GM18951 (cell line): ENCODE measurements at regions not wholly inside any gene's neighbourhood (a gene's known extent, or its start where the extent isn't known, plus 50 kb on each side); places are given as distances from the start of the nearest gene placed in this dataset.

Source experiments
- POLR2A ChIP-seq: IDR thresholded peaks from 4 replicates; pipeline ENCODE4 v1.6.1; 2011; ENCODE audit warnings: mild to moderate bottlenecking; ENCODE audit not compliant: insufficient read length, insufficient read depth; ENCODE audit errors: extremely low read depth
- in situ Hi-C: fragments of 300-500 bp; cut with MboI; formaldehyde crosslinking; loops from one replicate; pipeline ENCODE4 v1.12.0; 2022; ENCODE audit warnings: low sequenced_read_pairs, mixed read lengths, inconsistent platforms; ENCODE audit not compliant: unreplicated experiment

GRCh38 chr13:22009500-22009899, 338.6 kb downstream of the FGF9 start:
- in situ Hi-C loops = no loop called here
- no peak for TF ChIP-seq POLR2A

DNA sequence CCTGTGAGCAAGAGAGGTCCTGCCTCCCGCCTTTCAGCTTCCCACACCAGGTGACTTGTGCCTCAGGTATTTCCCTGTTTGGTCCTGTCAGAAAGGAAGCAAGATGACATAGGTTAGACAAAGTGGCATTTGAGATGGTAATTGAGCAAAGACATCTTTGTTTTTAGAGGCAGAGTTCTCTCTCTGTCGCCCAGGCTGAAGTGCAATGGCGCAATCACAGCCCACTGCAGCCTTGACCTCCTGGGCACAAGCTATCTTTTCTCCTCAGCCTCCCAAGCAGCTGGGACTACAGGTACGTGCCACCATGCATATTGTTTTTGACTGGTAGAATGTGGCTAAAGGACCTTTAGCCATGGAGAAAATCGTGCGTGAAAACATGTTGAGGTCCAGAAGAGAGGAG, 339.1 kb downstream of the FGF9 start:
- no peak for TF ChIP-seq POLR2A
- in situ Hi-C loops = no loop called here

GRCh38 chr13:22012686-22013085, 341.8 kb downstream of the FGF9 start:
- in situ Hi-C loops = no loop called here
- TF ChIP-seq POLR2A = no peak

DNA sequence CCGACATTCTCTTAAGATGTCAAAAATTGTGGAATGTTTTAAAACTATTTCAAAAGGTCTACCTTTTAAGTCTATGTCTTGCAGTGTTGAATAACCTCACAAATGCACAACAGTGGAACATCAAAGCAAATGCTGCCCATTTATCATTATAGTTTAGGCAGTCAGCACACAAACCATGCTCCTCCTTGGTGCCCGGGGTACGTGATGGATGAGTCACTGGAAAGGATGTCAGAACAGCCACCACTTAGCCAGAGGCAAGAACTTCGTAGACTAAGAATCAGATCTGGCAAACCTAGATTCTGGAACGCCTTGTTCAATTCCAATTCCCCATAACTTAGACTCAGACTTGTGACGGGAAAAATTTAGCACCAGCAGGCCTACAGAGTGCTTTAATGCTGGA, 343.6 kb downstream of the FGF9 start:
- no peak for TF ChIP-seq POLR2A

GRCh38 chr13:22017226-22017625, 346.4 kb downstream of the FGF9 start:
- in situ Hi-C loops = no loop called here
- no peak for TF ChIP-seq POLR2A

More for the DNA sequence above, 343.6 kb downstream of the FGF9 start:
- in situ Hi-C loops = no loop called here

GRCh38 chr13:22018076-22018835, 347.4 kb downstream of the FGF9 start:
- TF ChIP-seq POLR2A = no peak
- in situ Hi-C loops = no loop called here

GRCh38 chr13:22018836-22019210, 347.9 kb downstream of the FGF9 start:
- in situ Hi-C loops = no loop called here
- no peak for TF ChIP-seq POLR2A

- in situ Hi-C loops = no loop called here
Observed at GRCh38 chr13:22024381-22024994, 353.6 kb downstream of the FGF9 start.

DNA sequence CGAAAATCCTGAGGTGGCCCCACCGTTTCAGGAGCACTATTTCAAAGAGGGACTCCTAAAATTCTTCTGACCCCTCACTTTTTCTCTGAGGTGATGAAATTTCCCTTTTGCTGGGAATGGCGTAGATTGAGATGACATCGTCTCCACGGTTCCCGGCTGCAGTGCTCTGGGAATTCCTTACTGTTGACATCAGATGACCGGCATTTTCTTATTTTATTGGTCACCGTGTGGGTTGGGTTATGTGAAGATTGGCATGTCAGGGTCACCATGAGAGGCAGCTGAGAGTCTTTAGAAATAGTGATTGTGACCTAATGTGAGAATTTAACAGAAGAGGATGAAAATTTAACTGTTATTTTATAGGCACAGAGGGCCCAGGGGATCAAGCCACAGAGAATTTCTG, 356.7 kb downstream of the FGF9 start:
- TF ChIP-seq POLR2A = no peak
- in situ Hi-C loops = no loop called here

More at GRCh38 chr13:22024381-22024994, 353.6 kb downstream of the FGF9 start:
- TF ChIP-seq POLR2A = no peak

DNA sequence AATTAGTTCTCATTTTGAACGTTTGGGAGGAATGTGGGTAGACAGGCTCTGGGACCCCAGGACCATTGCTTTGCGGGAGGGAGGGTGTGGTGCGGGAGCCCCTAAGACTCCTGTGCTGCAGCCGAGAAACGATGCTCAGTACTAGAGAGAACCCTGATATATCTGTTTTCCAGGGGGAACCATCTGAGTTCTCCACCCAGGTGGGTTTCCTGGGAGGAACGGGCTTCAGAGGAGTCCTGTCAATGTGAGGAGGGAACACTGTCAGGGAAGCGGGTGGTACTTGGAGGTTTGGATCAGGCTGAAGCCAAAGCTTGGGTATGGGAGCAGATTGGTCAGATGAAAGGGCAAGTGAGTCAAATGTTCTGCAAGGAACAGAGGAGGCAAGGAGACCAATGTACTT, 358.0 kb downstream of the FGF9 start:
- TF ChIP-seq POLR2A = no peak
- in situ Hi-C loops = no loop called here

GRCh38 chr13:22030321-22030720, 359.4 kb downstream of the FGF9 start:
- in situ Hi-C loops = no loop called here
- no peak for TF ChIP-seq POLR2A

- in situ Hi-C loops = no loop called here
- no peak for TF ChIP-seq POLR2A
Observed at GRCh38 chr13:22031702-22032286, 360.9 kb downstream of the FGF9 start.

- in situ Hi-C loops = no loop called here
- no peak for TF ChIP-seq POLR2A
Observed at GRCh38 chr13:22032905-22033304, 362.0 kb downstream of the FGF9 start.

DNA sequence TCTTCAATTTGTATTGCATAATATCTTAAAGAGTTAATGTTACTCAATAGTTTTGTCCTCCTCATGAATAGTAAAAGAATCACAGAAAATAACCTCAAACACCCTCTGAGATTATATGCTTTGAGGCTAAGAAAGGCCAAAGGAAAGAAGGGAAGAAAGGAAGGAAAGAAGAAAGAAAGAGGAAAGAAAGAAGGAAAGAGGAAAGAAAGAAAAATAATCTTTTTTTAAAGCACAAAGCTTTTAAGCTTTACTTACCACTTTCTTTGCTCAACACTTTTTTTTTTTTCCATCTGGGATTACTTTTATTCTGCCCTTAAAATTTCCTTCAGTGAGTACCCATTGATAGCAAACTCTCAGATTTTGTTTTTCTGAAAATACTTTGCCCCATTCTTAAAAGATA, 369.1 kb downstream of the FGF9 start:
- TF ChIP-seq POLR2A = no peak
- in situ Hi-C loops = no loop called here
